SK-N-SH treated with all-trans-retinoic acid at 6 μM for 48 hours (cell line): ENCODE measurements at regions not wholly inside any gene's neighbourhood (a gene's known extent, or its start where the extent isn't known, plus 50 kb on each side); places are given as distances from the start of the nearest gene placed in this dataset.

Source experiments
- ATAC-seq: fragments of 200-7000 bp; cut with Tn5 transposase; 3 replicates; pipeline ENCODE4 v1.9.1; 2020; ENCODE audit warnings: mild to moderate bottlenecking, moderate library complexity
- BACH2 ChIP-seq: fragments of 250-450 bp; sonication (Bioruptor Pico); IDR thresholded peaks from 2 replicates; pipeline ENCODE4 v1.9.0; 2021; ENCODE audit warnings: mild to moderate bottlenecking, borderline replicate concordance
- CSDC2 ChIP-seq: fragments of 250-450 bp; sonication (Bioruptor Pico); IDR thresholded peaks from 2 replicates; pipeline ENCODE4 v1.5.0; 2020; ENCODE audit warnings: mild to moderate bottlenecking, moderate library complexity
- GLIS3 ChIP-seq: fragments of 250-450 bp; sonication (Bioruptor Pico); IDR thresholded peaks from 2 replicates; pipeline ENCODE4 v1.5.0; 2020; ENCODE audit warnings: mild to moderate bottlenecking, moderate library complexity
- OSR1 ChIP-seq: fragments of 250-450 bp; sonication (Bioruptor Pico); IDR thresholded peaks from 2 replicates; pipeline ENCODE4 v1.8.0; 2022; ENCODE audit warnings: moderate library complexity, mild to moderate bottlenecking, inconsistent platforms
- RARB ChIP-seq: fragments of 250-450 bp; sonication (Bioruptor Pico); IDR thresholded peaks from 2 replicates; pipeline ENCODE4 v1.8.0; 2021; ENCODE audit warnings: mild to moderate bottlenecking, moderate library complexity
- SNAI2 ChIP-seq: fragments of 250-450 bp; sonication (Bioruptor Pico); IDR thresholded peaks from 2 replicates; pipeline ENCODE4 v1.5.0; 2020; ENCODE audit warnings: mild to moderate bottlenecking, moderate library complexity
- TCF4 ChIP-seq: fragments of 250-450 bp; sonication (Bioruptor Pico); IDR thresholded peaks from 2 replicates; pipeline ENCODE4 v1.8.0; 2021; ENCODE audit warnings: mild to moderate bottlenecking, moderate library complexity, borderline replicate concordance
- TOX ChIP-seq: fragments of 250-450 bp; sonication (Bioruptor Pico); IDR thresholded peaks from 2 replicates; pipeline ENCODE4 v1.8.0; 2021; ENCODE audit warnings: mild to moderate bottlenecking, moderate library complexity, borderline replicate concordance
- ZC3H10 ChIP-seq: fragments of 250-450 bp; sonication (Bioruptor Pico); IDR thresholded peaks from 2 replicates; pipeline ENCODE4 v1.5.1; 2021; ENCODE audit warnings: mild to moderate bottlenecking, moderate library complexity
- ZFP3 ChIP-seq: fragments of 250-450 bp; sonication (Bioruptor Pico); IDR thresholded peaks from 2 replicates; pipeline ENCODE4 v1.5.0; 2020; ENCODE audit warnings: mild to moderate bottlenecking, moderate library complexity
- ZFP30 ChIP-seq: fragments of 450-650 bp; formaldehyde crosslinking; IDR thresholded peaks from 2 replicates; pipeline ENCODE4 v1.5.0; 2022; ENCODE audit warnings: mild to moderate bottlenecking, moderate library complexity
- ZNF565 ChIP-seq: fragments of 450-650 bp; formaldehyde crosslinking; conservative IDR thresholded peaks from 2 replicates; pipeline ENCODE4 v1.5.0; 2020; ENCODE audit warnings: low read depth, mild to moderate bottlenecking, moderate library complexity
- ZNF70 ChIP-seq: fragments of 450-650 bp; formaldehyde crosslinking; IDR thresholded peaks from 2 replicates; pipeline ENCODE4 v1.5.0; 2020; ENCODE audit warnings: mild to moderate bottlenecking, moderate library complexity
- TF ChIP-seq, protein P1 (sequence below): fragments of 250-450 bp; sonication (Bioruptor Pico); IDR thresholded peaks from 2 replicates; pipeline ENCODE4 v1.5.0; 2020; ENCODE audit warnings: mild to moderate bottlenecking, moderate library complexity
- TF ChIP-seq, protein P2 (sequence below): fragments of 250-450 bp; sonication (Bioruptor Pico); IDR thresholded peaks from 2 replicates; pipeline ENCODE4 v1.8.0; 2020; ENCODE audit warnings: mild to moderate bottlenecking, moderate library complexity, borderline replicate concordance
- TF ChIP-seq, protein P3 (sequence below): fragments of 250-450 bp; sonication (Bioruptor Pico); IDR thresholded peaks from 2 replicates; pipeline ENCODE4 v1.5.1; 2020; ENCODE audit warnings: low read depth, mild to moderate bottlenecking, moderate library complexity
- TF ChIP-seq, protein P4 (sequence below): fragments of 250-450 bp; sonication (Bioruptor Pico); IDR thresholded peaks from 2 replicates; pipeline ENCODE4 v1.5.1; 2021; ENCODE audit warnings: mild to moderate bottlenecking, moderate library complexity

DNA sequence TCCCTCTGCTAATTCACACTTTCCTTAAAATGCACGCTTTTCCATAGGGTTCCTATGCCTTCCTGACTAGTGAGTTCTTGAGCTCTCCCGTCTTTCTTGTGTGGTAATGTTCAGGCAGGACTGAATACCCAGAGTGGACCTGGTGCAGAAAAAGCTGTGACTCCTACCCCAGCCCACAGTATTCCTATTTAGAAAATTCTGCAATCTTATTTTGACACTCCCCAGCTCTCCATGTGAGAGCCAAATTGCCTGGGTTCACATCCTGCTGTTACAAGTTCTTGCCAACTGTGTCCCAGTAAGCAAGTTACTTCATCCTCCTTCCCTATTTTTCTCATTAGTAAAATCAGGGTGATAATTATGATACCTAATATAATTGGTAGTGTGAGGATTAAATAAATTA is 290.8 kb upstream of the SLCO3A1 start:
- TF ChIP-seq ZNF565 = no peak
- no peak for TF ChIP-seq ZFP3 (CRISPR knock-in tag)
- TF ChIP-seq, protein P1, sequence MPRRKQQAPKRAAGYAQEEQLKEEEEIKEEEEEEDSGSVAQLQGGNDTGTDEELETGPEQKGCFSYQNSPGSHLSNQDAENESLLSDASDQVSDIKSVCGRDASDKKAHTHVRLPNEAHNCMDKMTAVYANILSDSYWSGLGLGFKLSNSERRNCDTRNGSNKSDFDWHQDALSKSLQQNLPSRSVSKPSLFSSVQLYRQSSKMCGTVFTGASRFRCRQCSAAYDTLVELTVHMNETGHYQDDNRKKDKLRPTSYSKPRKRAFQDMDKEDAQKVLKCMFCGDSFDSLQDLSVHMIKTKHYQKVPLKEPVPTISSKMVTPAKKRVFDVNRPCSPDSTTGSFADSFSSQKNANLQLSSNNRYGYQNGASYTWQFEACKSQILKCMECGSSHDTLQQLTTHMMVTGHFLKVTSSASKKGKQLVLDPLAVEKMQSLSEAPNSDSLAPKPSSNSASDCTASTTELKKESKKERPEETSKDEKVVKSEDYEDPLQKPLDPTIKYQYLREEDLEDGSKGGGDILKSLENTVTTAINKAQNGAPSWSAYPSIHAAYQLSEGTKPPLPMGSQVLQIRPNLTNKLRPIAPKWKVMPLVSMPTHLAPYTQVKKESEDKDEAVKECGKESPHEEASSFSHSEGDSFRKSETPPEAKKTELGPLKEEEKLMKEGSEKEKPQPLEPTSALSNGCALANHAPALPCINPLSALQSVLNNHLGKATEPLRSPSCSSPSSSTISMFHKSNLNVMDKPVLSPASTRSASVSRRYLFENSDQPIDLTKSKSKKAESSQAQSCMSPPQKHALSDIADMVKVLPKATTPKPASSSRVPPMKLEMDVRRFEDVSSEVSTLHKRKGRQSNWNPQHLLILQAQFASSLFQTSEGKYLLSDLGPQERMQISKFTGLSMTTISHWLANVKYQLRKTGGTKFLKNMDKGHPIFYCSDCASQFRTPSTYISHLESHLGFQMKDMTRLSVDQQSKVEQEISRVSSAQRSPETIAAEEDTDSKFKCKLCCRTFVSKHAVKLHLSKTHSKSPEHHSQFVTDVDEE (CRISPR knock-in tag) = no peak
- TF ChIP-seq GLIS3 (CRISPR knock-in tag) = no peak
- TF ChIP-seq ZC3H10 (CRISPR knock-in tag) = no peak
- TF ChIP-seq, protein P2, sequence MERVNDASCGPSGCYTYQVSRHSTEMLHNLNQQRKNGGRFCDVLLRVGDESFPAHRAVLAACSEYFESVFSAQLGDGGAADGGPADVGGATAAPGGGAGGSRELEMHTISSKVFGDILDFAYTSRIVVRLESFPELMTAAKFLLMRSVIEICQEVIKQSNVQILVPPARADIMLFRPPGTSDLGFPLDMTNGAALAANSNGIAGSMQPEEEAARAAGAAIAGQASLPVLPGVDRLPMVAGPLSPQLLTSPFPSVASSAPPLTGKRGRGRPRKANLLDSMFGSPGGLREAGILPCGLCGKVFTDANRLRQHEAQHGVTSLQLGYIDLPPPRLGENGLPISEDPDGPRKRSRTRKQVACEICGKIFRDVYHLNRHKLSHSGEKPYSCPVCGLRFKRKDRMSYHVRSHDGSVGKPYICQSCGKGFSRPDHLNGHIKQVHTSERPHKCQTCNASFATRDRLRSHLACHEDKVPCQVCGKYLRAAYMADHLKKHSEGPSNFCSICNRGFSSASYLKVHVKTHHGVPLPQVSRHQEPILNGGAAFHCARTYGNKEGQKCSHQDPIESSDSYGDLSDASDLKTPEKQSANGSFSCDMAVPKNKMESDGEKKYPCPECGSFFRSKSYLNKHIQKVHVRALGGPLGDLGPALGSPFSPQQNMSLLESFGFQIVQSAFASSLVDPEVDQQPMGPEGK (CRISPR knock-in tag) = no peak
- no peak for TF ChIP-seq SNAI2 (CRISPR knock-in tag)
- TF ChIP-seq ZFP30 (CRISPR knock-in tag) = no peak
- no peak for ATAC-seq

DNA sequence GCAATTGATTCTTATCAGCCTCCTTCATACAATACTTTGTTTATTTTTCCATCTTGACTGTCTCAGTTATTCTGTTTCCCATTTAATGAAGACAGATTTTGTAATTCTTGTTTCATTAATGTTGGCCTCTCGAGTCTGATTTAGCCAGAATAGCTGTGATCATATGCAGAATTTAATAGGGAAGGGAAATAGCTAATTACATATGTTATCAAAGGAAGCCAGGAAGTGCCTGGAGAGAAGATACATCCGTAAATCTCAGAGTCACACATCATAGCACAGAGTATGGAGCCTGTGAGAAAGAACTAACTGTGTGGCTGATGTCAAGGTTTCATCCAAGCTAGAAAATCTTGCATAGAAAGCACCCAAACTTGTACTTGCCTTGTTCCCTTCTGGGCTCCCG is 288.9 kb upstream of the SLCO3A1 start:
- no peak for ATAC-seq
- TF ChIP-seq RARB (CRISPR knock-in tag) (no peak), SNAI2 (CRISPR knock-in tag) (no peak), ZNF70 (CRISPR knock-in tag) (no peak), TOX (CRISPR knock-in tag) (no peak), CSDC2 (CRISPR knock-in tag) (no peak), ZC3H10 (CRISPR knock-in tag) (no peak), ZNF565 (no peak), BACH2 (CRISPR knock-in tag) (no peak)
- TF ChIP-seq, protein P1 (CRISPR knock-in tag) = no peak
- TF ChIP-seq, protein P3, sequence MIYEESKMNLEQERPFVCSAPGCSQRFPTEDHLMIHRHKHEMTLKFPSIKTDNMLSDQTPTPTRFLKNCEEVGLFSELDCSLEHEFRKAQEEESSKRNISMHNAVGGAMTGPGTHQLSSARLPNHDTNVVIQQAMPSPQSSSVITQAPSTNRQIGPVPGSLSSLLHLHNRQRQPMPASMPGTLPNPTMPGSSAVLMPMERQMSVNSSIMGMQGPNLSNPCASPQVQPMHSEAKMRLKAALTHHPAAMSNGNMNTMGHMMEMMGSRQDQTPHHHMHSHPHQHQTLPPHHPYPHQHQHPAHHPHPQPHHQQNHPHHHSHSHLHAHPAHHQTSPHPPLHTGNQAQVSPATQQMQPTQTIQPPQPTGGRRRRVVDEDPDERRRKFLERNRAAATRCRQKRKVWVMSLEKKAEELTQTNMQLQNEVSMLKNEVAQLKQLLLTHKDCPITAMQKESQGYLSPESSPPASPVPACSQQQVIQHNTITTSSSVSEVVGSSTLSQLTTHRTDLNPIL = no peak

DNA sequence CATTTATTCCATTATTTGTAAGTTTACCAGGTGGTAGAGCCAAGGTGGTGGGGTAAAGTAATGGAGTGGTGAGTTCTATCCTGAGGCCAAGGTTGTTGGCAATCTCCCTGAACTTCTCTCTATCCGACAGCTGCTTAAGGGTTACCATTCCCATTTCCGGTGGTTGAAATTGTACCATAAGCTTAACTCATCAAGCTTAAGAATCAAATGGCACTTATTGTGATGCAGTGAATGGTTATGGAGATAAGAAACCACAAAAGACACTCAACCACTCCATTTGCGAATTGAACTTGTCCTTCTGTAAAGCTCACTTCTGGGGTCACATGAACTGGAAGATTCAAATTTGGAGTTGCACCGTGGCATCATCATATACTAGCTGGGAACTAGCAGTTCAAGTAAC is 287.4 kb upstream of the SLCO3A1 start:
- no peak for ATAC-seq
- no peak for TF ChIP-seq CSDC2 (CRISPR knock-in tag)
- TF ChIP-seq, all 23 proteins: peak for 0

DNA sequence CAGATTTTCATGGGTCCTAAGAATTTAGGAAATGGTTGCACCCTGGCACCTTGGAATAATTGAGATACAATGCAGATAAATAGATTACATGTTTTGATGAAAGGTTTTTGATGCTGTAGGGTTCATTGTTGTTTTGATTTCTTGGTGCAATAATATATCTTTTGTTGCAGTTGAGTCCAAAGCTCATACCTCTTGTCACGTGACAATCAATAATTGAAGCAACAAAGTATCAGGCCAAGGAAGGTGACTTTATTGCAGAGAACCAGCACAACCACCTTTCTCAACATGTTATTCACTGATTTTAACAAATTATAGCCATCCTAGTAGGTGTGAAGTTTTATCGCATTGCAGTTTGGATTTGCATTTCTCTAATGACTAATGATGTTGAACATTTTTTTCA is 285.5 kb upstream of the SLCO3A1 start:
- no peak for TF ChIP-seq ZNF565
- TF ChIP-seq TCF4 (CRISPR knock-in tag) = no peak
- TF ChIP-seq, protein P4, sequence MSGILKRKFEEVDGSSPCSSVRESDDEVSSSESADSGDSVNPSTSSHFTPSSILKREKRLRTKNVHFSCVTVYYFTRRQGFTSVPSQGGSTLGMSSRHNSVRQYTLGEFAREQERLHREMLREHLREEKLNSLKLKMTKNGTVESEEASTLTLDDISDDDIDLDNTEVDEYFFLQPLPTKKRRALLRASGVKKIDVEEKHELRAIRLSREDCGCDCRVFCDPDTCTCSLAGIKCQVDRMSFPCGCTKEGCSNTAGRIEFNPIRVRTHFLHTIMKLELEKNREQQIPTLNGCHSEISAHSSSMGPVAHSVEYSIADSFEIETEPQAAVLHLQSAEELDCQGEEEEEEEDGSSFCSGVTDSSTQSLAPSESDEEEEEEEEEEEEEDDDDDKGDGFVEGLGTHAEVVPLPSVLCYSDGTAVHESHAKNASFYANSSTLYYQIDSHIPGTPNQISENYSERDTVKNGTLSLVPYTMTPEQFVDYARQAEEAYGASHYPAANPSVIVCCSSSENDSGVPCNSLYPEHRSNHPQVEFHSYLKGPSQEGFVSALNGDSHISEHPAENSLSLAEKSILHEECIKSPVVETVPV = no peak
- TF ChIP-seq ZNF70 (CRISPR knock-in tag) = no peak
- TF ChIP-seq ZFP30 (CRISPR knock-in tag) = no peak
- TF ChIP-seq OSR1 (CRISPR knock-in tag) = no peak
- no peak for TF ChIP-seq RARB (CRISPR knock-in tag)
- TF ChIP-seq SNAI2 (CRISPR knock-in tag) = no peak
- no peak for TF ChIP-seq TOX (CRISPR knock-in tag)
- TF ChIP-seq, protein P1 (CRISPR knock-in tag) = no peak
- no peak for ATAC-seq
